ENCODE measurements at regions not wholly inside any gene's neighbourhood (a gene's known extent, or its start where the extent isn't known, plus 50 kb on each side); places are given as distances from the start of the nearest gene placed in this dataset.

GRCh38 chr5:105392122-105392709 lies 1829.6 kb upstream of the NUDT12 start:
- TF ChIP-seq POLR2AphosphoS5 (IDR thresholded peaks at IDR 0.05; ENCODE audit: borderline replicate concordance, low read depth, low read length) (no peak), EZH2 (IDR thresholded peaks at IDR 0.05) (no peak)

Measured in SK-N-MC (cell line).